ENCODE measurements at regions not wholly inside any gene's neighbourhood (a gene's known extent, or its start where the extent isn't known, plus 50 kb on each side); places are given as distances from the start of the nearest gene placed in this dataset.
"Not testable (repeated sequence)": the region's sequence is repeated elsewhere in the genome, so short reads cannot be mapped to it uniquely, and the experiment has no call there.

DNA sequence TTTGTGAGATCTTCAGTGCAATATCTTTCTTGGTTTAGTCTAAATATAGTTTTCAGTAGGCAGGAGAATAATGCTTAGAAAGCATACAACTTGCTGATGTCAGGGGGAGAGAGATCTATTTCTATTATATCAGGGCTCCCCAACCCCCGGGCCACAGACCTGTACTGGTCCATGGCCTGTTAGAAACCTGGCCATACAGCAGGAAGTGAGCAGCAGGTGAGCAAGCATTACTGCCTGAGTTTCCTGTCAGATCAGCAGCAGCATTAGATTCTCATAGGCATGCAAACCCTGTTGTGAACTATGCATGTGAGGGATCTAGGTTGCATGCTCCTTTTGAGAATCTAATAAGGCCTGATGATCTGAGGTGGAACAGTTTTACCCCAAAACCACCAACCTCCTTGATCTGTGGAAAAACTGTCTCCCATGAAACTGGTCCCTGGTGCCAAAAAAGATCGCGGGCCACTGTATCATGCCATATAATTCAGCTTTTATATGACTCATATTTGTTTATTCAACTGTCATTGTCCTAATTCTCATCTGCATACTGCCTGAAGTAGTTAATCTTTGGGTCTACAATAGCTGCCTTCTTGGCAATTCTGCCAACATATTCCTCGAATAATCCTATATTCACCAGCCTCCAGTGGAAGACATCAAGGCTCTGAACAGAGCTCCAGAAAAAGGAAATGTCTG, 163.6 kb upstream of the DYRK2 start:
- H3K4me3 ChIP-seq = no peak overlapping the region
- TF ChIP-seq FOXP2 (optimal IDR thresholded peaks at IDR 0.05; ENCODE audit: control extremely low read depth, extremely low read length, insufficient read depth) (no peak), POLR2AphosphoS5 (IDR thresholded peaks at IDR 0.05; ENCODE audit: borderline replicate concordance, low read depth, low read length) (no peak), EZH2 (IDR thresholded peaks at IDR 0.05) (no peak)

DNA sequence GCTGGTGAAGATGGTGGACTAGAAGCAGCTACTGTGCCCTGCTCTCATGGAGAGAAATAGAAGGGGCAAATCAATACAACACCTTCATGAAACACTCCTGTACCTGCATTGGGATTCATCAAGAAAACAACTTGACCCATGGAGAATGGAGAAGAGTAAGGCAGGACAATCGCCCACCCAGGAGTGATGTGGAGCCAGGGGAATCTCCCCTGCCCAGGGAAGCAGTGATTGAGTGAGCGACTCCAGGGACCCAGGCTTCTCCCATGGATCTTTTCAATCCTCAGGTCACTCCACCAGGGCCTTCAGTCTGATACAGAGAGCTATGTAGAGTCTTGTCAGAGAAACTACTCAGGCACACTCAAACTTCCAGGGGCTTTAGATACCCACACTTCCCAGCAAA, 161.9 kb upstream of the DYRK2 start:
- H3K27ac ChIP-seq = no peak overlapping the region
- no peak for DNase-seq (ENCODE audit: low read depth, low spot score)

More for the DNA sequence above, 163.6 kb upstream of the DYRK2 start:
- no peak overlapping the region for H3K27ac ChIP-seq
- DNase-seq (ENCODE audit: low read depth, low spot score) = no peak
- no peaks in the 10 kb centered on the region for H3K36me3 ChIP-seq (ENCODE audit: insufficient read depth, low read length)
- H3K9me3 ChIP-seq (ENCODE audit: low read depth, low read length) = no peaks in the 10 kb centered on the region
- H3K9ac ChIP-seq (ENCODE audit: insufficient read length) = no peak overlapping the region

DNA sequence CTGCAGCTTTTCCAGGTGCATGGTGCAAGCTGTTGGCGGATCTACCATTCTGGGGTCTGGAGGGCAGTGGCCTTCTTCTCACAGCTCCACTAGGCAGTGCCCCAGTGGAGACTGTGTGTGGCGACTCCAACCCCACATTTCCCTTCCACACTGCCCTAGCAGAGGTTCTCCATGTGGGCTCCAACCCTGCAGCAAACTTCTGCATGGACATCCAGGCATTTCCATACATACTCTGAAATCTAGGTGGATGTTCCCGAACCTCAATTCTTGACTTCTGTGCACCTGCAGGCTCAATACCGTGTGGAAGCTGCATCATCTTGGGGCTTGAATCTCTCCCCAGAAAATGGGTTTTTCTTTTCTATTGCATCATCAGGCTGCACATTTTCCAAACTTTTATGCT, 160.2 kb upstream of the DYRK2 start:
- H3K27ac ChIP-seq; DNase-seq (ENCODE audit: low read depth, low spot score); H3K36me3 ChIP-seq (ENCODE audit: insufficient read depth, low read length); H3K9me3 ChIP-seq (ENCODE audit: low read depth, low read length); H3K9ac ChIP-seq (ENCODE audit: insufficient read length); H3K4me3 ChIP-seq: not testable (repeated sequence)

More for the DNA sequence above, 161.9 kb upstream of the DYRK2 start:
- H3K9me3 ChIP-seq (ENCODE audit: low read depth, low read length) = no peaks in the 10 kb centered on the region
- no peak overlapping the region for H3K4me3 ChIP-seq
- no peak for TF ChIP-seq EZH2 (IDR thresholded peaks at IDR 0.05)
- no peak for TF ChIP-seq FOXP2 (optimal IDR thresholded peaks at IDR 0.05; ENCODE audit: control extremely low read depth, extremely low read length, insufficient read depth)
- TF ChIP-seq POLR2AphosphoS5 (IDR thresholded peaks at IDR 0.05; ENCODE audit: borderline replicate concordance, low read depth, low read length) = no peak
- H3K9ac ChIP-seq (ENCODE audit: insufficient read length) = no peak overlapping the region
- H3K36me3 ChIP-seq (ENCODE audit: insufficient read depth, low read length) = no peaks in the 10 kb centered on the region

DNA sequence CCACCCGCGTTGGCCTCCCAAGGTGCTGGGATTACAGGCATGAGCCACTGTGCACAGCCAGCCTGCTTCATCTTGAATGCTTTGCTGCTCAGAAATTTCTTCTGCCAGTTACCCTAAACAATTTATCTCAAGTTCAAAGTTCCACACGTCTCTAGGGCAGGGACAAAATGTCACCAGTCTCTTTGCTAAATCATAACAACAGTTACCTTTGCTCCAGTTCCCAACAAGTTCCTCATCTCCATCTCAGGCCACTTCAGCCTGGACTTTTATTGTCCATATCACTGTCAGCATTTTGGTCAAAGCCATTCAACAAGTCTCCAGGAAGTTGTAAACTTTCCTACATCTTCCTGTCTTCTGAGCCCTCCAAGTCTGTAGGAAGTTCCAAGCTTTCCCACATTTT, 159.5 kb upstream of the DYRK2 start:
- TF ChIP-seq POLR2AphosphoS5 (IDR thresholded peaks at IDR 0.05; ENCODE audit: borderline replicate concordance, low read depth, low read length) = no peak
- no peak for TF ChIP-seq EZH2 (IDR thresholded peaks at IDR 0.05)
- TF ChIP-seq FOXP2 (optimal IDR thresholded peaks at IDR 0.05; ENCODE audit: control extremely low read depth, extremely low read length, insufficient read depth) = no peak
- DNase-seq (ENCODE audit: low read depth, low spot score) = no peak
- Histone ChIP-seq H3K27ac (no peak overlapping the region), H3K4me3 (no peak overlapping the region), H3K9me3 (ENCODE audit: low read depth, low read length) (no peaks in the 10 kb centered on the region), H3K9ac (ENCODE audit: insufficient read length) (no peak overlapping the region), H3K36me3 (ENCODE audit: insufficient read depth, low read length) (no peaks in the 10 kb centered on the region)

DNA sequence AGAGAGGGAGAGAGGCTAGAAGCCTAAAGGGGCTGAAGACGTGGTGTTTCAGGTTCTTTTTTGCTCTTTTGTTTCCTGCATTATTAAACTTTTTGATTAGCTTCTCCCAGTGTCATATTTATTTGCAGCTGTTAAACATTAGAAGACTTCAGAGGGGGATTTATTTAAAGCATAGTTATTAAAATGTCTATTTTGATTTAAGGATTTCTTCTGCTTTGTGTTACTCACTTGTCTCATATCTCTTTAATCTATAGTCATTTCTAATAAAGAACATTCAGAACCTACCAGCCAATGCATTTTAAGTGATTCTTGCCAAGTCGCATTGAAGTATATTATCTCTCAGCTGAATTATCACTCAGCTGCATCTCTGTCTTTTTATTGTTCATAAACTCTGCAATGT, 152.0 kb upstream of the DYRK2 start:
- Histone ChIP-seq H3K9me3 (ENCODE audit: low read depth, low read length) (no peaks in the 10 kb centered on the region), H3K4me3 (no peak overlapping the region), H3K36me3 (ENCODE audit: insufficient read depth, low read length) (no peaks in the 10 kb centered on the region), H3K27ac (no peak overlapping the region), H3K9ac (ENCODE audit: insufficient read length) (no peak overlapping the region)
- TF ChIP-seq POLR2AphosphoS5 (IDR thresholded peaks at IDR 0.05; ENCODE audit: borderline replicate concordance, low read depth, low read length) (no peak), EZH2 (IDR thresholded peaks at IDR 0.05) (no peak), FOXP2 (optimal IDR thresholded peaks at IDR 0.05; ENCODE audit: control extremely low read depth, extremely low read length, insufficient read depth) (no peak)
- DNase-seq (ENCODE audit: low read depth, low spot score) = no peak

DNA sequence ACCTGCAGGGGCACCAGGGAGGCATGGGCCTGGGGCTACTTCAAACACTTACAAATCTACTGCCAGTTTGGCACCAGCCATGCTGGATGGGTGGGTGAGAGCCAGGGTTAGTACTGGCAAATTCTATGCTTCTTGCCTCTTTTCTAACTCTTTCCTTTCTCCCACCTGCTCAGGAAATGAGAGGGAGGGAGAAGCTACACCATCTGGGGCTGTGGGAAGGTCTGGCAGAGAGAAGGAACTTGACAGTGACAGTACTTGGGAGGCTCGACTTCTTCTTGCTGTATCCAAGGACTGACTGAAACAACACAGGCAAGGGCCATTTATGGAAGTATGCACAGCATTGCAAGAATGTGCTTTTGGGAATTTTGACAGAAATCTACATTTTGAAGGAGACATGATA, 149.6 kb upstream of the DYRK2 start:
- TF ChIP-seq EZH2 (IDR thresholded peaks at IDR 0.05) (no peak), FOXP2 (optimal IDR thresholded peaks at IDR 0.05; ENCODE audit: control extremely low read depth, extremely low read length, insufficient read depth) (no peak), POLR2AphosphoS5 (IDR thresholded peaks at IDR 0.05; ENCODE audit: borderline replicate concordance, low read depth, low read length) (no peak)
- no peak overlapping the region for H3K4me3 ChIP-seq
- no peaks in the 10 kb centered on the region for H3K9me3 ChIP-seq (ENCODE audit: low read depth, low read length)
- no peak overlapping the region for H3K9ac ChIP-seq (ENCODE audit: insufficient read length)
- H3K36me3 ChIP-seq (ENCODE audit: insufficient read depth, low read length) = no peaks in the 10 kb centered on the region
- H3K27ac ChIP-seq = no peak overlapping the region
- no peak for DNase-seq (ENCODE audit: low read depth, low spot score)

DNA sequence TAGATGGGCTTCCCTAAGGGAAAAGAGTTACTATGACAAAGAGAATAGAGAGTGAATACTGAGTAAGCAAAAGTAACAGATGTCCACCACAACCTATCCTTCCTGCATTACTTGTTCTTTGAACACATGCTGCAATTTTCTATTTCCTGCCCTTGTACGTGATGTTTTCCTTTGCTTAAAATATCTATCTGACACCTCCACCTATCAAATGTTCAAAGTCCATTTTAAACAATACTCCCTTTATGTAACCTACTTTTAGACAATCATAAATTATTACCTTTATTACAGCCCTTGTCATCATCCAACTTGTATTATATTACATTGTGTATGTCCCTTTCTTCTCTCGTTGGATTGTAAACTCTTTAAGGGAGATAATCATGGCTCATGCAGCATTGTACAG, 147.2 kb upstream of the DYRK2 start:
- no peak overlapping the region for H3K27ac ChIP-seq
- no peak overlapping the region for H3K9ac ChIP-seq (ENCODE audit: insufficient read length)
- no peaks in the 10 kb centered on the region for H3K36me3 ChIP-seq (ENCODE audit: insufficient read depth, low read length)
- no peak for DNase-seq (ENCODE audit: low read depth, low spot score)
- H3K4me3 ChIP-seq = no peak overlapping the region
- H3K9me3 ChIP-seq (ENCODE audit: low read depth, low read length) = no peaks in the 10 kb centered on the region
- no peak for TF ChIP-seq EZH2 (IDR thresholded peaks at IDR 0.05)
- no peak for TF ChIP-seq POLR2AphosphoS5 (IDR thresholded peaks at IDR 0.05; ENCODE audit: borderline replicate concordance, low read depth, low read length)
- TF ChIP-seq FOXP2 (optimal IDR thresholded peaks at IDR 0.05; ENCODE audit: control extremely low read depth, extremely low read length, insufficient read depth) = no peak

DNA sequence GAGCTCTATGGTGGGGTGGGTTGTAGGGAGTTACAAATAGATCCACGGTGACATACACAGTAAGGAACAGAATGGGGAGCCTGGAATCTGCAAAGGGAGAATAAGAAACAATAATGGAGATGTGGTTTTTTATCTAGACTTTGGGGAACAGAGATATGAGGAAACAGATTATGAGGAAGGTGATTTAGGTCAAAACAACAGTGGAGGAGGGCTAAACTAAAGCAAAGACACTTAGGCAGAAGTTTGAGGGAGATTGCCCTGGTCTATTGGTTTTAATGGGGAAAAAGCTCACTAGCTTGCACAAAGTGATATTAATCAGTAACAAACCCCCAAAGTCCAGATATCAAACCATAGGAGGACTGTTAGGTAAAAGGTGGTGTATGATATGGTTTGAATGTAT, 144.5 kb upstream of the DYRK2 start:
- TF ChIP-seq FOXP2 (optimal IDR thresholded peaks at IDR 0.05; ENCODE audit: control extremely low read depth, extremely low read length, insufficient read depth) (no peak), EZH2 (IDR thresholded peaks at IDR 0.05) (no peak), POLR2AphosphoS5 (IDR thresholded peaks at IDR 0.05; ENCODE audit: borderline replicate concordance, low read depth, low read length) (no peak)
- H3K9me3 ChIP-seq (ENCODE audit: low read depth, low read length) = no peaks in the 10 kb centered on the region
- no peak overlapping the region for H3K9ac ChIP-seq (ENCODE audit: insufficient read length)
- no peak for DNase-seq (ENCODE audit: low read depth, low spot score)
- H3K36me3 ChIP-seq (ENCODE audit: insufficient read depth, low read length) = no peaks in the 10 kb centered on the region
- no peak overlapping the region for H3K4me3 ChIP-seq
- no peak overlapping the region for H3K27ac ChIP-seq

DNA sequence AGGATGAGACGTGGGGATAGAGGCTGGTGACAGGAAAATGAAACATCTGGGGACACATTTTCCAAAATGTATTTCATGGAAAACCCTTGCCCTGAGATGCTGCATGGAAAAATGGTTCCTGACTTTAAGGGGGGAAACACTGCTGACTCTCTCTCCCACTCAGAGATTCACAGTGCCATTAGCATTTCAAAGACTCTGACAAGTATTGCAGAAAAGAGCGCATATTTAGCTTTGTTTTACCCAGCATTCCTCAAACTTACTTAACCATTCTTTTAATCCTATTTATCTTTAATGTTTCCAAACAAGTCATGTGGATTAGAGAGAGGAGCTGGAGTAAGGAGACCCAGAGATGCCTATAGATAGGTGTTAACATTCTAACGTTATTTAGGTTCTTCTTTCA, 141.8 kb upstream of the DYRK2 start:
- Histone ChIP-seq H3K9me3 (ENCODE audit: low read depth, low read length) (no peaks in the 10 kb centered on the region), H3K27ac (no peak overlapping the region), H3K36me3 (ENCODE audit: insufficient read depth, low read length) (no peaks in the 10 kb centered on the region), H3K9ac (ENCODE audit: insufficient read length) (no peak overlapping the region), H3K4me3 (no peak overlapping the region)
- no peak for DNase-seq (ENCODE audit: low read depth, low spot score)
- TF ChIP-seq FOXP2 (optimal IDR thresholded peaks at IDR 0.05; ENCODE audit: control extremely low read depth, extremely low read length, insufficient read depth) (no peak), POLR2AphosphoS5 (IDR thresholded peaks at IDR 0.05; ENCODE audit: borderline replicate concordance, low read depth, low read length) (no peak), EZH2 (IDR thresholded peaks at IDR 0.05) (no peak)

Measured in SK-N-MC (cell line).